Esophagus muscularis mucosa (tissue), 3 donors: ENCODE measurements at regions not wholly inside any gene's neighbourhood (a gene's known extent, or its start where the extent isn't known, plus 50 kb on each side); places are given as distances from the start of the nearest gene placed in this dataset.

Experiments
- POLR2A ChIP-seq: fragments of 450-650 bp; IDR thresholded peaks from one replicate; pipeline ENCODE4 v1.6.1; 2017; ENCODE audit warnings: antibody characterized with exemption, moderate library complexity, mild to moderate bottlenecking, low read depth
- TF ChIP-seq, protein P1 (sequence below), 3 experiments: fragments of 200-600 bp in 2 of 3; fragments of 450-650 bp in 1 of 3; sonication (generic) in 2 of 3; IDR thresholded peaks; one replicate each; pipeline ENCODE4 v1.5.1; 2017 to 2019; ENCODE audit warnings: antibody characterized with exemption in 3 of 3, mild to moderate bottlenecking in 2 of 3, moderate library complexity in 1 of 3

DNA sequence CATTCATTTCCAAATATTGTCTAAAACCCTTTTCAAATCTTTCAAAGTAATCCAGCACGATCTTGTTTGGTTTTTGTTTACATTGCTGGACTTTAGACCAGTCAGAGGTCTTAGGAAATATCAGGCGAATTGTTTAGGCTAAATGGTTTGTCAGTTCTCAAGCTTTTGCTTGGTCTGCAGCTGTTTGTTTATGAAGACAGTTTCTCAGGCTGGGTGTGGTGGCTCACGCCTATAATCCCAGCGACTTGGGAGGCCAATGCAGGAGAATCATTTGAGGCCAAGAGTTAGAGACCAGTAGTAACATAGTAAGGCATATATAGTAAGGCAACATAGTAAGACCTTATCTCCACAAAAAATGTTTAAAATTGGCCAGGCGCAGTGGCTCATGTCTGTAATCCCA lies 77.5 kb downstream of the DNTTIP2 start:
- TF ChIP-seq, protein P1, sequence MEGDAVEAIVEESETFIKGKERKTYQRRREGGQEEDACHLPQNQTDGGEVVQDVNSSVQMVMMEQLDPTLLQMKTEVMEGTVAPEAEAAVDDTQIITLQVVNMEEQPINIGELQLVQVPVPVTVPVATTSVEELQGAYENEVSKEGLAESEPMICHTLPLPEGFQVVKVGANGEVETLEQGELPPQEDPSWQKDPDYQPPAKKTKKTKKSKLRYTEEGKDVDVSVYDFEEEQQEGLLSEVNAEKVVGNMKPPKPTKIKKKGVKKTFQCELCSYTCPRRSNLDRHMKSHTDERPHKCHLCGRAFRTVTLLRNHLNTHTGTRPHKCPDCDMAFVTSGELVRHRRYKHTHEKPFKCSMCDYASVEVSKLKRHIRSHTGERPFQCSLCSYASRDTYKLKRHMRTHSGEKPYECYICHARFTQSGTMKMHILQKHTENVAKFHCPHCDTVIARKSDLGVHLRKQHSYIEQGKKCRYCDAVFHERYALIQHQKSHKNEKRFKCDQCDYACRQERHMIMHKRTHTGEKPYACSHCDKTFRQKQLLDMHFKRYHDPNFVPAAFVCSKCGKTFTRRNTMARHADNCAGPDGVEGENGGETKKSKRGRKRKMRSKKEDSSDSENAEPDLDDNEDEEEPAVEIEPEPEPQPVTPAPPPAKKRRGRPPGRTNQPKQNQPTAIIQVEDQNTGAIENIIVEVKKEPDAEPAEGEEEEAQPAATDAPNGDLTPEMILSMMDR (IDR thresholded peaks at IDR 0.05), result no peak
- TF ChIP-seq POLR2A, result no peak
